HS-5 (cell line): ENCODE measurements at regions not wholly inside any gene's neighbourhood (a gene's known extent, or its start where the extent isn't known, plus 50 kb on each side); places are given as distances from the start of the nearest gene placed in this dataset.

Source experiments
- DNase-seq: peaks from one replicate; pipeline ENCODE4 v3.0.0-alpha.2; 2012; ENCODE audit warnings: low read depth

DNA sequence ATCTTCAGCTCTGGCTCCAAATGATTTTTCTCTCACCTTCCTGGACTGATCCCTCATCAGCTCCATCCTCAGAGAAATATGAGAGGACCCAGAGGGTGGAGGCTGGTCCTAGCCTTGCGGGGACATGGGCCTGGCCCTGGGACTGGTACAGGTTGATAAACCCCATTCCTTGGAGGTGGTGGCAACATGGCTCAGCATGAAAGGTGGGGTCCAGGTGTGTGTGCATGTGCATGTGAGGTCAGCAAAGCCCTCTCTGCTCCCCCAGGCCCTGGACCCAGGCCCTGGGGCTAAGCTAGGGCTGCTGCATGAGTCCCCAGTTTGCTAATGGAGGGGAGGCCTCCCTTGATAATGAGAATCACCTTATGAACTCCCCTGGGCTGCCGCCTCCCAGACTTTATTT lies 363.1 kb downstream of the MATN1 start:
- DNase-seq = no peak

GRCh38 chr1:30359539-30360220 lies 363.7 kb downstream of the MATN1 start:
- DNase-seq = no peak

- DNase-seq = no peak
Observed at GRCh38 chr1:30358500-30358899, 364.9 kb downstream of the MATN1 start.

GRCh38 chr1:30356839-30357238 lies 366.5 kb downstream of the MATN1 start:
- no peak for DNase-seq

- no peak for DNase-seq
Observed at GRCh38 chr1:30354410-30354809, 369.0 kb downstream of the MATN1 start.

DNA sequence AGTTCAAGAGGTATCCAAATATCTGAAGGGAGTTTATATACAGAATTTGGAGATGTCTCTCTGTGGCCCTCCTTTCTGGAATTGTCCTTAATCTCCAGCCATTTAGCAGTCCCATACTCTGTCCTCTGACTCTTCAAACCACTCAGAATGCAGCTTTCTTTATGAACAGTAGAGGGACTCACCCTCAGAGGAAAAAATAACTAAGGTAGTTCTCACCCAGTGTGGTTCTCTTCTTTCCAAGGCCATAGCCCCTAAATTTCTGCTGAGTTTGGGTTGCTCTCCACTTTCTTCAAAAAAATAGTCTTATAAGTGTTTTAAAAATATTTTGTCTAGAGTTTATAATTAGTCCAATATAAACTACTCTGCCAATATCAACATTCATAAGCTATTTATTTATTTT lies 369.7 kb downstream of the MATN1 start:
- no peak for DNase-seq

DNA sequence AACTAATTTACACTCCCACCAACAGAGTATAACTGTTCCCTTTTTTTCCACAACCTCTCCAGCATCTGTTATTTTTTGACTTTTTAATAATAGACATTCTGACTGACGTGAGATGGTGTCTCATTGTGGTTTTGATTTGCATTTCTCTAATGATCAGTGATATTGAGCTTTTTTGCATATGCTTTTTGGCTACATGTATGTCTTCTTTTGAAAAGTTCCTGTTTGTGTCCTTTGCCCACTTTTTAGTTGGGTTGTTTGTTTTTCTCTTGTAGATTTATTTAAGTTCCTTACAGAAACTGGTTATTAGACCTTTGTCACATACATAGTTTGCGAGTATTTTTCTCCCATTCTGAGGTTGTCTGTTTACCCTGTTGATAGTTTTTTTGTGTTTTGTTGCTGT lies 375.2 kb downstream of the MATN1 start:
- no peak for DNase-seq

DNA sequence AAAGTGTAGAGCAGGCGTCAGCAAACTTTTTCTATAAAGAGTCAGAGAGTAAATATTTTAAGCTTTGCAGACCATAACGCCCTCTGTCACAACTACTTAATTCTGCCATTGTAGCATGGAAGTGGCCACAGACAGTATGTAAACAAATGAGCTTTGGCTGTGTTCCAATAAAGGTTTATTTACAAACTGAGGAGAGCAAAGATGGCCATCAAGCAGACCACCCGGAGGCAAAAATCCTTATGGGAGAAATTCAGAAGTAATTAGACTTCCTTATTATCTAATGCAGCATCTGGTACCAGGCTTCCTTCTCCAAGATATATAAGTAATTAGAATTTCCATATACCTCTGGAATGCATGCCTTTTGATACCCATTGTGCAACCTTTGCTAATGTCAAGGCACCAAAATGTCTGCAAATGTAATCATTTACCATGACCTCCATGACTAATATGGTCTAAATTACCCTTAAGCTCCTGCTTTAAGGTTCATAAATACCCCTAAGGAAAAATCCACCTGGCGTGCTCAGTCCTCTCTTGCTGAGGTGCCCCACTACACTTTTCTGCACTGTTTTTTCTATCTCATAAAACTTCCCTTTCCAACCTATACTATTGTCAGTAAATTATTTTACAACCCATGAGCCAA lies 377.8 kb downstream of the MATN1 start:
- no peak for DNase-seq

DNA sequence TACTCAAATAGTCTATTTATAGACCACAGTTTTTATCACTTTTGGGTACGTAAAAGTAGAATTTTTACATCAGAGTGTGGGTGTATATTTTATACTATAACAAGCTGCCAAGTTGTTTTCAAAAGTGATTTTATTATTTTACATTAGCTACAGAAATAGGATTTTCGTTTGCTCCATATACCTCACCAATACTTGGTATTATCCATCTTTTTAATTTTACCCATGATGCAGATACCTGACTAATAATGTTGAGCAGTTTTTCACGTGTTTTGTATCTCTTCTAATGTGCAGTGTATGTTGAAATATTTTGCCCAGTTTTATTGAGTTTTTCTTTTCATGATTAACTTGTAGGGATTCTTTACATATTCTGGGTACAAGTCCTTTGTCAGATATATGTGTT lies 379.8 kb downstream of the MATN1 start:
- no peak for DNase-seq

GRCh38 chr1:30342535-30343141 lies 380.7 kb downstream of the MATN1 start:
- no peak for DNase-seq

GRCh38 chr1:30340934-30341333 lies 382.5 kb downstream of the MATN1 start:
- DNase-seq = no peak

GRCh38 chr1:30339866-30340265 lies 383.5 kb downstream of the MATN1 start:
- no peak for DNase-seq

- no peak for DNase-seq
Observed at GRCh38 chr1:30338765-30339164, 384.6 kb downstream of the MATN1 start.

DNA sequence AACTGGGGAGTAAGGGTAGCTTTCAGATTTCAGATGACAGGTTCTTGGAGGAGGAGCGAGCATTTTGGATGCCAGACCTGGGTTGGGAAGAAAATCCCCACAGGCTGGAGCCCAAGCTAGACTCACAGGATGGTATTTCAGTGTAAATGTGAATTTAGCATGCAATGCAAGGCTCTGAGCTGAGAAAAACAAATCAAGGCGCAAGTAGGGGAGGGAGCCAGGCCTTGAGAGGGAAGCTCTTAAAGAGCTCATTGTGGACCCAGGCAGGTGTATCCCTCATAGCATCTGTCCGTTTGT lies 386.1 kb downstream of the MATN1 start:
- no peak for DNase-seq

- no peak for DNase-seq
Observed at GRCh38 chr1:30336550-30337323, 386.6 kb downstream of the MATN1 start.

DNA sequence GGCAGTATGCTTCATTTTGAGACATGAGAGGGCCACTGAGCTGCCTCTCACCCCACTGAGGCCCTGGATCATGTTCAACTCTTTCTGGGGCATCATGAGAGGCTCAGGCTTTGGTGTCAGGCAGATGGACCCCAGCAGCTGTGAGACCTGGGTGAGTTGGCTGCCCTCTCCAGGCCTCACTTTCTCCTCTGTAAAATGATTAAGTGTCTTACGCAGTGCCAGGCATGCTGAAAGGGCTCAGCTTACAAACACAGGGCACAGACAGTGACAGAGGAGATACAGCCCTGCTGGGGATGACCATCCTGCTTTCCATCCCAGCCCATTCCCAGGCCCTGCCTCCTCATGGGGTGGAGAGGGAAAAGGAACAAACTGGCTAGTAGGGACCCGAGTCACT lies 387.4 kb downstream of the MATN1 start:
- no peak for DNase-seq

DNA sequence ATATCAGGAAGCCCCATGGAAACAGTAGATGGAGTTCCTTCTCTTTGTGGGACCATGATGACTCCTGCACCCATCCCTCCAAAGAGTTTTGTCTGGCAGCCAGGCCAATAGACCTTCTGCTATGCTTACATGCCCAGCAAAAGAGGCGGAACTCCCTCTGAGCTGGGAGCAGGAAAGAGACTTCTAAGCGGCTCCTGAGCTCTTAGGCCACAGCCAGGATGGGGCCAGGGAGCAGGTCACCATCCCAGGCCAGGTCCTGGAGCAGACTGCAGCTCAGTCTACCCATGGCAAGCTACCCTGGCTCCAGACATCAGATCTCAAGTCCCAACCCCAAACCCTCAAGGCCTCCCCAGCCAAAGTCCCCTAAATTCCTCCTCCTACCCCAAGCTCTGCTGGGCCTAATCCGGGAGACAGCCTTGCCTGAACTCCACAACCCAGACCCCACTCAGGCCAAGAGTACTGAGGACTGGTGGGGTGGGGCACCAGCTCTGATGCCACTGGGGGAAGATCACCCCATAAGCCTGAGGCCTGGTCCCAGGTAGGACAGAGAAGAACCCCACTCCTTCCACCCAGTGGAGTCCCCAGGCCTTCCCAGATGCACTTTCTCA lies 387.9 kb downstream of the MATN1 start:
- DNase-seq = no peak

- DNase-seq = no peak
Observed at GRCh38 chr1:30334767-30335166, 388.6 kb downstream of the MATN1 start.

GRCh38 chr1:30332116-30333094 lies 391.0 kb downstream of the MATN1 start:
- no peak for DNase-seq

GRCh38 chr1:30331415-30332065 lies 391.8 kb downstream of the MATN1 start:
- no peak for DNase-seq

- no peak for DNase-seq
Observed at GRCh38 chr1:30330644-30331043, 392.7 kb downstream of the MATN1 start.
